ENCODE measurements at regions not wholly inside any gene's neighbourhood (a gene's known extent, or its start where the extent isn't known, plus 50 kb on each side); places are given as distances from the start of the nearest gene placed in this dataset.

DNA sequence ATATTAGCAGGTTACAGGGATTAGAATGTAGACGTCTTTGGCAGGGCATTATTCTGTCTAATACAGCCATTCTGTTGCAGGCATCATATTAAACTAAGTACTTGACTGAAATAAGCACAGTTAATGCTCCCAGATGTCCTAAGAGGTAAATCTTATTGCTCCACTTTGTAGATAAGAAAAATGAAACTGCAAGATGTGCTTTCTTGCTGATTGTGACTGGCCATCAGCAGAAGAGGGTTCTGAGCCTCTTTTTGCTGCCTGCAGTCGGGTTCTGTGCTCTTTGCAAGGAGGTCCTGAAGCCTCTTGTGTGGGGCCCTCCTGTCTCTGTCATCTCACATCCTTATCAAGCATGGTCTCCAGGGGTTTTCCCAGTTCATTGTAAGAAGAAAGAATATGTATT is 167.1 kb downstream of the KCNJ2 start:
- TF ChIP-seq, protein P1, sequence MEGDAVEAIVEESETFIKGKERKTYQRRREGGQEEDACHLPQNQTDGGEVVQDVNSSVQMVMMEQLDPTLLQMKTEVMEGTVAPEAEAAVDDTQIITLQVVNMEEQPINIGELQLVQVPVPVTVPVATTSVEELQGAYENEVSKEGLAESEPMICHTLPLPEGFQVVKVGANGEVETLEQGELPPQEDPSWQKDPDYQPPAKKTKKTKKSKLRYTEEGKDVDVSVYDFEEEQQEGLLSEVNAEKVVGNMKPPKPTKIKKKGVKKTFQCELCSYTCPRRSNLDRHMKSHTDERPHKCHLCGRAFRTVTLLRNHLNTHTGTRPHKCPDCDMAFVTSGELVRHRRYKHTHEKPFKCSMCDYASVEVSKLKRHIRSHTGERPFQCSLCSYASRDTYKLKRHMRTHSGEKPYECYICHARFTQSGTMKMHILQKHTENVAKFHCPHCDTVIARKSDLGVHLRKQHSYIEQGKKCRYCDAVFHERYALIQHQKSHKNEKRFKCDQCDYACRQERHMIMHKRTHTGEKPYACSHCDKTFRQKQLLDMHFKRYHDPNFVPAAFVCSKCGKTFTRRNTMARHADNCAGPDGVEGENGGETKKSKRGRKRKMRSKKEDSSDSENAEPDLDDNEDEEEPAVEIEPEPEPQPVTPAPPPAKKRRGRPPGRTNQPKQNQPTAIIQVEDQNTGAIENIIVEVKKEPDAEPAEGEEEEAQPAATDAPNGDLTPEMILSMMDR (IDR thresholded peaks at IDR 0.05; ENCODE audit: unreplicated experiment), result no peak
- H3K4me1 Mint-ChIP-seq (ENCODE audit: low read depth, unreplicated experiment), result no peaks in the 10 kb centered on the region
- H3K9me3 Mint-ChIP-seq (ENCODE audit: low read depth, unreplicated experiment), result peaks cover 10% of the 10 kb centered on the region
- CTCF ChIA-PET, result interaction anchor here (0.7 kb wide), 1 partner anchor 1403 kb away, joined by 3 read pairs; no protein-coding TSS in a partner anchor
- H3K36me3 Mint-ChIP-seq (ENCODE audit: insufficient read depth, unreplicated experiment), result no peaks in the 10 kb centered on the region
- H3K27me3 Mint-ChIP-seq (ENCODE audit: unreplicated experiment), result no peaks in the 10 kb centered on the region
- H3K4me3 Mint-ChIP-seq (ENCODE audit: low read depth, unreplicated experiment), result no peak overlapping the region
- no peak overlapping the region for H3K27ac Mint-ChIP-seq (ENCODE audit: unreplicated experiment)
- DNase-seq, result no peak
- intact Hi-C loops (cut with micrococcal nuclease; ENCODE audit: unreplicated experiment), result no loop called here
- BruUV-seq (replicated peaks), result no TSS peak

DNA sequence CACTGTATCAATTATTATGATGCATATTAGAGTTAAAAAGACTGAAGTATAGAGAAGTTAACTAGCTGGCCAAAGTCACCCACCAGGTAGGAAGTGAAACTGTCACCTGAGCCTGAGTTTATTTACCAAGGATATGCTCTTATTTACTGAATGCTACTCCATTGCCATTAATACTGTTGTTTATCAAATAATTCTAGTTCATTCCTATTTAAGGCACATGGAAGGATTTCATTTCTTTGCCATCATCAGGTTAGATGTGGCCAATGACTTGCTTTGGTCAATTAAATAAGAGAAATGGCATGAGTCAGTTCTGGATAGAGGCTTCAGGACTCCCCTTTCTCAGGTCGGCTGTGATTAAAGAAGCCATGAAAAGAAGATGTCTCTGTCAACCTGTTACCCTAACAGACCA is 169.6 kb downstream of the KCNJ2 start:
- CTCF ChIA-PET, result no interaction called here
- H3K27ac Mint-ChIP-seq (ENCODE audit: unreplicated experiment), result no peak overlapping the region
- peaks cover 8% of the 10 kb centered on the region for H3K9me3 Mint-ChIP-seq (ENCODE audit: low read depth, unreplicated experiment)
- H3K27me3 Mint-ChIP-seq (ENCODE audit: unreplicated experiment), result no peaks in the 10 kb centered on the region
- no peaks in the 10 kb centered on the region for H3K36me3 Mint-ChIP-seq (ENCODE audit: insufficient read depth, unreplicated experiment)
- intact Hi-C loops (cut with micrococcal nuclease; ENCODE audit: unreplicated experiment), result no loop called here
- no peak for DNase-seq
- H3K4me1 Mint-ChIP-seq (ENCODE audit: low read depth, unreplicated experiment), result no peaks in the 10 kb centered on the region
- no peak overlapping the region for H3K4me3 Mint-ChIP-seq (ENCODE audit: low read depth, unreplicated experiment)
- TF ChIP-seq, protein P1 (IDR thresholded peaks at IDR 0.05; ENCODE audit: unreplicated experiment), result no peak
- no TSS peak for BruUV-seq (replicated peaks)

DNA sequence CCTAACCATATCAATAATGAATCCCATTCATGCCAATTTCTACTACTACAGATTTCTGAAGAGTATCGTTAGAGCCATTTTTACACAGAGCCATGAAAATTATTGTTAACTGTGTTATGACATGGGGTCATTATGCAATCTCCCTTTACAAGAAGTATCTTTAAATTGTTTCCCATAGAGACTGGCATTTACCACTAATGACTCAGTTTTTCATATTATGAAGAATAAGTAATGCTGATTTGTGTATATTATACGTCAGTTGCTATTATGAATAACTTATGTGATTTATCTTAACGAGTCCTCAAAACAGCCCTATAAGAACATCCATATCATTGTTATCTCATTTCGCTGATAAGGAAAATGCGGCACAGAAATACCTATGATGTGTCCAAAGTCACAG is 173.8 kb downstream of the KCNJ2 start:
- Mint-ChIP-seq H3K9me3 (ENCODE audit: low read depth, unreplicated experiment) (peaks cover 3% of the 10 kb centered on the region), H3K4me3 (ENCODE audit: low read depth, unreplicated experiment) (no peak overlapping the region), H3K36me3 (ENCODE audit: insufficient read depth, unreplicated experiment) (no peaks in the 10 kb centered on the region), H3K27ac (ENCODE audit: unreplicated experiment) (no peak overlapping the region), H3K4me1 (ENCODE audit: low read depth, unreplicated experiment) (no peaks in the 10 kb centered on the region), H3K27me3 (ENCODE audit: unreplicated experiment) (no peaks in the 10 kb centered on the region)
- CTCF ChIA-PET, result no interaction called here
- TF ChIP-seq, protein P1 (IDR thresholded peaks at IDR 0.05; ENCODE audit: unreplicated experiment), result no peak
- BruUV-seq (replicated peaks), result no TSS peak
- intact Hi-C loops (cut with micrococcal nuclease; ENCODE audit: unreplicated experiment), result no loop called here
- DNase-seq, result no peak

DNA sequence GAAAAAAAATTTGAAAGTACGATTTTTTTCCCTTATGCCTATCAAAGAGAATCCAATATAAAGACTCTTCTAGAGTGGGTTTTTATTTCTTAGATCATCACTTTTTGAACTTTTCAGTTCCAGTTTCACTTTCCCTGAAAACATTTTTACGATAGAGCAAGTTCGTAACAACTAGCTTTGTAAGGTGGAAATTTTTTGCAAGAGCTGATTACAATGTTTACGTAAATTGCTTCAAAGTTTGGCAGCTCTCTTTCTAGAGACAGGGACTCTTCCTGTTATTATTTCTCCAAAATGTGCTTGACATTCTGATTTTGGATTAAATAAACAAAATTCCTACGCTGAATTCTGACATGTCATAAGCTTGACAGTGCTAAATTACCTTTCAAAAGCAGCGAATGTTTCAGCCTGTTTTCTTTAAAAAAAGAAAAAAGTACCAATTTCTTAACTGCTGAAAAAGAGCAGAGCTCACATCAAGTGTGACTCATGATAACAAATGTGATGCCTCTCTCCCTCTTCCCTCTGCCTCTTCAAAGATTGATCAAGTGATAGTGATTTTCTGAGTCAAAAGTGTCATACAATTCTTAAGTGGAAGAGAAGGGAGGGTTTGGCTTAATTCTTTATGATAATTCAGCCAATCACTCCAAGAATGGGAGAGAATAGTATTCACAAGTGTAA is 175.2 kb downstream of the KCNJ2 start:
- H3K4me3 Mint-ChIP-seq (ENCODE audit: low read depth, unreplicated experiment), result no peak overlapping the region
- CTCF ChIA-PET, result no interaction called here
- no TSS peak for BruUV-seq (replicated peaks)

More for the DNA sequence above, 175.2 kb downstream of the KCNJ2 start:
- Mint-ChIP-seq H3K27ac (ENCODE audit: unreplicated experiment) (no peak overlapping the region), H3K27me3 (ENCODE audit: unreplicated experiment) (no peaks in the 10 kb centered on the region), H3K9me3 (ENCODE audit: low read depth, unreplicated experiment) (peaks cover 7% of the 10 kb centered on the region), H3K4me1 (ENCODE audit: low read depth, unreplicated experiment) (no peaks in the 10 kb centered on the region), H3K36me3 (ENCODE audit: insufficient read depth, unreplicated experiment) (no peaks in the 10 kb centered on the region)
- DNase-seq, result no peak
- TF ChIP-seq, protein P1 (IDR thresholded peaks at IDR 0.05; ENCODE audit: unreplicated experiment), result no peak
- intact Hi-C loops (cut with micrococcal nuclease; ENCODE audit: unreplicated experiment), result no loop called here
